Suprapubic skin (tissue), 4 donors: ENCODE measurements at regions not wholly inside any gene's neighbourhood (a gene's known extent, or its start where the extent isn't known, plus 50 kb on each side); places are given as distances from the start of the nearest gene placed in this dataset.

Experiments
- DNase-seq, 2 donors: peaks; one replicate each; pipeline ENCODE4 v3.0.0-alpha.2; 2019; ENCODE audit warnings: low spot score in 2 of 2
- H3K27ac ChIP-seq: fragments of 200-600 bp; sonication (generic); one replicate; pipeline ENCODE4 v1.5.1; 2019
- H3K27me3 ChIP-seq: fragments of 200-600 bp; sonication (generic); one replicate; pipeline ENCODE4 v1.5.1; 2019
- H3K36me3 ChIP-seq: fragments of 200-600 bp; sonication (generic); one replicate; pipeline ENCODE4 v1.5.1; 2019
- H3K4me1 ChIP-seq: fragments of 200-600 bp; sonication (generic); one replicate; pipeline ENCODE4 v1.5.1; 2019
- H3K4me3 ChIP-seq: fragments of 200-600 bp; sonication (generic); one replicate; pipeline ENCODE4 v1.5.1; 2019; ENCODE audit warnings: mild to moderate bottlenecking
- H3K9me3 ChIP-seq: fragments of 200-600 bp; sonication (generic); one replicate; pipeline ENCODE4 v1.5.1; 2019
- EP300 ChIP-seq: sonication (generic); formaldehyde crosslinking; IDR thresholded peaks from one replicate; pipeline ENCODE4 v1.6.1; 2017; ENCODE audit warnings: antibody characterized with exemption
- POLR2A ChIP-seq, 2 donors: fragments of 450-650 bp; IDR thresholded peaks; one replicate each; pipeline ENCODE4 v1.6.1; 2017; ENCODE audit warnings: antibody characterized with exemption in 2 of 2, mild to moderate bottlenecking in 2 of 2, moderate library complexity in 2 of 2
- POLR2AphosphoS5 ChIP-seq, 3 donors: sonication (generic); formaldehyde crosslinking; IDR thresholded peaks; one replicate each; pipeline ENCODE4 v1.6.1; 2017; ENCODE audit warnings: antibody characterized with exemption in 3 of 3
- WGBS: methylation state at CpG from one replicate; pipeline ENCODE4 v1.1.5; 2018; 5-methylcytosine and 5-hydroxymethylcytosine counted together
- TF ChIP-seq, protein P1 (sequence below), 2 donors: fragments of 200-600 bp in 1 of 2; fragments of 450-650 bp in 1 of 2; sonication (generic) in 1 of 2; IDR thresholded peaks; one replicate each; pipeline ENCODE4 v1.5.1; 2016 to 2019; ENCODE audit warnings: antibody characterized with exemption in 2 of 2, mild to moderate bottlenecking in 1 of 2, moderate library complexity in 1 of 2

DNA sequence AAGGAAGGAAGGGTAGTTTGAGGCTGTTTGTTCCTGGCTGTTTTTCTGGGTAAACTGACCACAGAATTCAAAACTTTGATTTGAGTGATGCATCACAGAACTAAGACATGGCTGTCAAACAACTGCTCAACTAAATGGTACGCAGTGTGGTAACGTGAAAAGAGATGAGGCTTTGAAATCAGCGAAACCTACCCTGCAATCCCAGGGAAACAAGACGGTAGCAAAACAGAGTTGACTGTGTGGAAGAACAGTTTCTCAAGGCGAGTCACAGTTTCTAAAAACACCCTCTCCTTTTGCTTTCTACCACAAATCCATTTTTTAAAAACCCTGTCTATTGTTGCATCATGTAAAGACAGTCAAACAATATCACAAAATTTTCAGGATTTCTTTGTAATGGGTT is 156.0 kb upstream of the MAF start:
- Histone ChIP-seq H3K4me1 (peaks cover 56% of the 10 kb centered on the region), H3K27me3 (no peaks in the 10 kb centered on the region), H3K4me3 (no peak overlapping the region), H3K36me3 (no peaks in the 10 kb centered on the region), H3K27ac (no peak overlapping the region), H3K9me3 (no peaks in the 10 kb centered on the region)
- TF ChIP-seq, protein P1, sequence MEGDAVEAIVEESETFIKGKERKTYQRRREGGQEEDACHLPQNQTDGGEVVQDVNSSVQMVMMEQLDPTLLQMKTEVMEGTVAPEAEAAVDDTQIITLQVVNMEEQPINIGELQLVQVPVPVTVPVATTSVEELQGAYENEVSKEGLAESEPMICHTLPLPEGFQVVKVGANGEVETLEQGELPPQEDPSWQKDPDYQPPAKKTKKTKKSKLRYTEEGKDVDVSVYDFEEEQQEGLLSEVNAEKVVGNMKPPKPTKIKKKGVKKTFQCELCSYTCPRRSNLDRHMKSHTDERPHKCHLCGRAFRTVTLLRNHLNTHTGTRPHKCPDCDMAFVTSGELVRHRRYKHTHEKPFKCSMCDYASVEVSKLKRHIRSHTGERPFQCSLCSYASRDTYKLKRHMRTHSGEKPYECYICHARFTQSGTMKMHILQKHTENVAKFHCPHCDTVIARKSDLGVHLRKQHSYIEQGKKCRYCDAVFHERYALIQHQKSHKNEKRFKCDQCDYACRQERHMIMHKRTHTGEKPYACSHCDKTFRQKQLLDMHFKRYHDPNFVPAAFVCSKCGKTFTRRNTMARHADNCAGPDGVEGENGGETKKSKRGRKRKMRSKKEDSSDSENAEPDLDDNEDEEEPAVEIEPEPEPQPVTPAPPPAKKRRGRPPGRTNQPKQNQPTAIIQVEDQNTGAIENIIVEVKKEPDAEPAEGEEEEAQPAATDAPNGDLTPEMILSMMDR (IDR thresholded peaks at IDR 0.05) = no peak
- TF ChIP-seq EP300 (no peak), POLR2AphosphoS5 (IDR thresholded peaks at IDR 0.05) (no peak), POLR2A (IDR thresholded peaks at IDR 0.05) (no peak)
- 96% methylated on average over 5 of the region's 5 CpGs for WGBS
- no peak for DNase-seq

DNA sequence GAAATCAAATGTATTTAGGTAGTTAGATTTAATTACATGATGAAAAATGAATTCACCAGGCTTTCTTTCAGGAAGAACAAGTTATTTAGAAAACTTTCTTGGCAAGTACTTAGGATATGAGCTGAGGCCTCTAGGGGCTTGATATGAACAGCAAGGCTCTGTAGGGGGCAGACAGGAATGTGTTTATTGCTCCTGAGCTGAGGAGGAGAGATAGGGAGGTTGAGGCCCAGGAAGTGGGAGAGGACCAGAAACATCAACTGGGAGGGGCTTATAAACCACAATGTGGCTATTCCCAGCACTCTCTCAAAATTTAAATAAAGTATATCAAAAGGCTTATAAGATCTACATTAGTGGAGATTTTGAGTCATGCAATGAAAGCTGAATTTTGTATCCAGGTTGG is 154.0 kb upstream of the MAF start:
- Histone ChIP-seq H3K4me1 (peaks cover 42% of the 10 kb centered on the region), H3K9me3 (no peaks in the 10 kb centered on the region), H3K27ac (no peak overlapping the region), H3K36me3 (no peaks in the 10 kb centered on the region), H3K27me3 (no peaks in the 10 kb centered on the region), H3K4me3 (no peak overlapping the region)
- DNase-seq = no peak
- TF ChIP-seq, protein P1 (IDR thresholded peaks at IDR 0.05) = no peak
- TF ChIP-seq EP300 (no peak), POLR2A (IDR thresholded peaks at IDR 0.05) (no peak), POLR2AphosphoS5 (IDR thresholded peaks at IDR 0.05) (no peak)

DNA sequence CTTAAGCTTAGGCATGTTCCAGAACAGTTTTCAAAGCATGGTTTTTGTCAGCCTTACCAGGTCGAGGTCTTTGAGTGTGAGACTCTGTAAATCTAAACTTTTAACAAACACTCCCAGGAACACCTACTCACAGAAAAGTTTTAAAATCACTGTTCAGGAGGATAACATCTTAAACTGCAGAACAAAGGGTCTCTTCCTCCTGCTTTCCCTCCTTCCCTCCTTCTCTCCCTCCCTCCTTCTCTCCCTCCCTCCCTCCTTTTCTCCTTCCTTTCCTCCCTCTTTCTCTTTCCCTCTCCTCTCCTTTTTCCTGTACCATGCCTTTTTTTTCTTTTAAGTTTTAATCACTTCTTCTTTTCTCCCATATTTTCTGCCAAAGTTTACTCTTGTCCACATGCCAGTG is 153.5 kb upstream of the MAF start:
- Histone ChIP-seq H3K36me3 (no peaks in the 10 kb centered on the region), H3K4me3 (no peak overlapping the region)
- WGBS = 46% methylated on average over 1 of the region's 1 CpG

DNA sequence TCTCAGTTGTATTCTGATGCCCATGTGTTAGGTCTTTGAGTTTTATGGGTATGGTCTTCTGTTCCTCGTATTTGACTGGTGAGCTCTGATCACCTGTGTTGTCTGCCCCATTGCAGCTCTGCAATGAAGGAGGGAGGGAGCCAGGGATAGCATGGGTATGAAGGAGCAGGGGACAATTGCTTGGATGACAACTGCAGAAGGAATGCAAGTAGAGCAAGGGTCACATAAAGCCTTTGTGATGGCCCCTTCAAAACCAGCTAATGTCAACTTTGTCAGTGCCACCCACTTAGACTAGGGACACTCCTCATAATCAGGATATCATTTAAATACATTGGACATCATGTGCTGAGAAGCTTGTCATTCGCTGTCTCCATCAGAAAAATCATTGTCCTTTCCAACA is 152.7 kb upstream of the MAF start:
- no peaks in the 10 kb centered on the region for H3K27me3 ChIP-seq
- H3K27ac ChIP-seq = no peak overlapping the region
- WGBS = 83% methylated on average over 2 of the region's 2 CpGs
- no peak for TF ChIP-seq POLR2A (IDR thresholded peaks at IDR 0.05)
- TF ChIP-seq POLR2AphosphoS5 (IDR thresholded peaks at IDR 0.05) = no peak
- TF ChIP-seq, protein P1 (IDR thresholded peaks at IDR 0.05) = no peak
- no peak for TF ChIP-seq EP300
- no peak overlapping the region for H3K4me3 ChIP-seq
- H3K4me1 ChIP-seq = peaks cover 32% of the 10 kb centered on the region
- no peaks in the 10 kb centered on the region for H3K9me3 ChIP-seq
- DNase-seq = no peak
- no peaks in the 10 kb centered on the region for H3K36me3 ChIP-seq

More for the DNA sequence above, 153.5 kb upstream of the MAF start:
- no peaks in the 10 kb centered on the region for H3K9me3 ChIP-seq
- no peak for DNase-seq
- peaks cover 38% of the 10 kb centered on the region for H3K4me1 ChIP-seq
- no peak for TF ChIP-seq POLR2A (IDR thresholded peaks at IDR 0.05)
- TF ChIP-seq, protein P1 (IDR thresholded peaks at IDR 0.05) = no peak
- H3K27ac ChIP-seq = no peak overlapping the region
- no peaks in the 10 kb centered on the region for H3K27me3 ChIP-seq

DNA sequence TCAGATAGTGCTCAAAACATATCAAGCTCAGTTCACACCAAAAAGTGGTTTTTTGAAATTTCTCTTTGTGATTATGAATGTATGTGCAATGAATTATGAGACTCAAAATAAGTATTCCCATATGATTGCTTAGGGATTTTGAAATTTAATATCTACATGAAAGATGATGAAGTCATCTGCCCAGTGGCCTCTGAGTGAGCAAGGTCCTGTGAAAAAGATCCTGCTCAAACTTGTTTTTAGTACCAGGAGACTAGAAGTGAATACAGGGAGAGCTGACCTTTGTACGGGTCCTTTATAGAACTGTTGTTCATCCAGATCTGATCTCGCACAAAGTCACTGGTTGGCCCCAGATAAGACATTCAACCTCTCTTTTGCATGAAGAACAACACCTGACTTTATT is 151.9 kb upstream of the MAF start:
- WGBS = 75% methylated on average over 2 of the region's 2 CpGs
- H3K27me3 ChIP-seq = no peaks in the 10 kb centered on the region
- no peaks in the 10 kb centered on the region for H3K9me3 ChIP-seq
- peak overlapping the region; percentile 26 for H3K27ac ChIP-seq
- H3K36me3 ChIP-seq = no peaks in the 10 kb centered on the region
- no peak for DNase-seq
- peaks cover 28% of the 10 kb centered on the region for H3K4me1 ChIP-seq
- TF ChIP-seq, protein P1 (IDR thresholded peaks at IDR 0.05) = no peak
- TF ChIP-seq POLR2AphosphoS5 (IDR thresholded peaks at IDR 0.05) (no peak), POLR2A (IDR thresholded peaks at IDR 0.05) (no peak), EP300 (no peak)
- H3K4me3 ChIP-seq = no peak overlapping the region
